K562 (cell line): ENCODE measurements at regions not wholly inside any gene's neighbourhood (a gene's known extent, or its start where the extent isn't known, plus 50 kb on each side); places are given as distances from the start of the nearest gene placed in this dataset.

Experiments used
- ELF4 ChIP-seq: fragments of 450-650 bp; formaldehyde crosslinking; IDR thresholded peaks from 2 replicates; pipeline ENCODE4 v1.4.0; 2022; ENCODE audit warnings: missing genetic modification characterization
- FIP1L1 ChIP-seq: fragments of 200-400 bp; formaldehyde crosslinking; IDR thresholded peaks from 2 replicates; pipeline ENCODE4 v1.6.1; 2018; ENCODE audit warnings: mild to moderate bottlenecking, low read depth, low read length; ENCODE audit not compliant: poor library complexity, severe bottlenecking
- GABPB2 ChIP-seq: fragments of 250-450 bp; sonication (Bioruptor Pico); conservative IDR thresholded peaks from 2 replicates; pipeline ENCODE4 v1.5.1; 2021; ENCODE audit warnings: mild to moderate bottlenecking
- NR2C2 ChIP-seq, 2 experiments: fragments of 200-800 bp in 1 of 2; sonication (Bioruptor generic) in 1 of 2; sonication (generic) in 1 of 2; formaldehyde crosslinking in 1 of 2; IDR thresholded peaks; 2 replicates each; pipeline versions ENCODE4 v1.6.1 to v1.8.0; 2016 to 2022; ENCODE audit warnings: mild to moderate bottlenecking in 1 of 2, missing compliant biosample characterization in 1 of 2, missing genetic modification characterization in 1 of 2, missing genetic modification reagents in 1 of 2
- PURB ChIP-seq: sonication (generic); formaldehyde crosslinking; IDR thresholded peaks from 2 replicates; pipeline ENCODE4 v1.9.0; 2021; ENCODE audit warnings: low read depth, mild to moderate bottlenecking, missing genetic modification reagents
- TCF7L2 ChIP-seq: fragments of 150-350 bp; IDR thresholded peaks from 2 replicates; pipeline ENCODE4 v1.6.1; 2016; ENCODE audit warnings: low read depth, mild to moderate bottlenecking, low read length, moderate library complexity
- WHSC1 ChIP-seq: IDR thresholded peaks from one replicate; pipeline ENCODE4 v1.6.1; 2012; ENCODE audit warnings: low read length, control low read depth, inconsistent platforms
- ZBTB17 ChIP-seq: fragments of 450-650 bp; formaldehyde crosslinking; IDR thresholded peaks from 2 replicates; pipeline ENCODE4 v1.4.0; 2020; ENCODE audit warnings: mild to moderate bottlenecking
- ZNF23 ChIP-seq: fragments of 250-450 bp; sonication (Bioruptor Pico); IDR thresholded peaks from 2 replicates; pipeline ENCODE4 v1.4.0; 2020; ENCODE audit warnings: mild to moderate bottlenecking
- ZNF57 ChIP-seq: fragments of 450-650 bp; formaldehyde crosslinking; IDR thresholded peaks from 2 replicates; pipeline ENCODE4 v1.4.0; 2020; ENCODE audit warnings: mild to moderate bottlenecking, moderate library complexity
- TF ChIP-seq, protein P1 (sequence below): sonication (generic); formaldehyde crosslinking; IDR thresholded peaks from 2 replicates; pipeline ENCODE4 v1.8.0; 2022; ENCODE audit warnings: mild to moderate bottlenecking, missing genetic modification reagents
- TF ChIP-seq, protein P2 (sequence below): sonication (generic); formaldehyde crosslinking; IDR thresholded peaks from 2 replicates; pipeline ENCODE4 v1.8.0; 2022; ENCODE audit warnings: mild to moderate bottlenecking, missing genetic modification reagents
- TF ChIP-seq, protein P3 (sequence below): fragments of 450-650 bp; IDR thresholded peaks from 2 replicates; pipeline ENCODE4 v1.6.1; 2016; ENCODE audit warnings: antibody characterized with exemption
- TF ChIP-seq, protein P4 (sequence below): fragments of 450-650 bp; IDR thresholded peaks from 2 replicates; pipeline ENCODE4 v1.6.1; 2018; ENCODE audit not compliant: partially characterized antibody
- TF ChIP-seq, protein P5 (sequence below): fragments of 450-650 bp; IDR thresholded peaks from 2 replicates; pipeline ENCODE4 v1.7.1; 2018; ENCODE audit warnings: mild to moderate bottlenecking, low read depth; ENCODE audit not compliant: partially characterized antibody

DNA sequence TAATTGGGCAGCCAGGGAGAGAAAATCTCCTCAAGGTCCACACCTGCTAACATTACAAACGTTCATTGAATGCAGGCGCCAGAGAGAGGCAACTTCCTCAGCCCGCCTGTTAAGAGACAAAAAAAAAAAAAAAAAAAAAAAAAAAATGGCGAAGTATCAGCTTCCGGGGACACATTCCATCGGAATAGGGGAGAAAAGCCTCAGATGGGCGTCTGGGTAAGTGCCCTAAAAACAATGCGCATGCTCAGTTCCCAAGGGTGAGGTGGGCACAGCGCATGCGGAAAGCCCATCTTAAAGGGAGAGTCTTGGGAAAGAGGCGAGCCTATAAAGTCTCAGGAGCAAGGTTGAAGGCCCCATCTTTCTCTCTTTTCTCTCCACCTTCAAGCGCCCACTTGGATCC is 1139.7 kb upstream of the CELF2 start (continued):
- no peak for TF ChIP-seq WHSC1
- no peak for TF ChIP-seq GABPB2 (CRISPR knock-in tag)
- TF ChIP-seq, protein P1, sequence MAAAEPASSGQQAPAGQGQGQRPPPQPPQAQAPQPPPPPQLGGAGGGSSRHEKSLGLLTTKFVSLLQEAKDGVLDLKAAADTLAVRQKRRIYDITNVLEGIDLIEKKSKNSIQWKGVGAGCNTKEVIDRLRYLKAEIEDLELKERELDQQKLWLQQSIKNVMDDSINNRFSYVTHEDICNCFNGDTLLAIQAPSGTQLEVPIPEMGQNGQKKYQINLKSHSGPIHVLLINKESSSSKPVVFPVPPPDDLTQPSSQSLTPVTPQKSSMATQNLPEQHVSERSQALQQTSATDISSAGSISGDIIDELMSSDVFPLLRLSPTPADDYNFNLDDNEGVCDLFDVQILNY (CRISPR knock-in tag) = no peak
- TF ChIP-seq, protein P2, sequence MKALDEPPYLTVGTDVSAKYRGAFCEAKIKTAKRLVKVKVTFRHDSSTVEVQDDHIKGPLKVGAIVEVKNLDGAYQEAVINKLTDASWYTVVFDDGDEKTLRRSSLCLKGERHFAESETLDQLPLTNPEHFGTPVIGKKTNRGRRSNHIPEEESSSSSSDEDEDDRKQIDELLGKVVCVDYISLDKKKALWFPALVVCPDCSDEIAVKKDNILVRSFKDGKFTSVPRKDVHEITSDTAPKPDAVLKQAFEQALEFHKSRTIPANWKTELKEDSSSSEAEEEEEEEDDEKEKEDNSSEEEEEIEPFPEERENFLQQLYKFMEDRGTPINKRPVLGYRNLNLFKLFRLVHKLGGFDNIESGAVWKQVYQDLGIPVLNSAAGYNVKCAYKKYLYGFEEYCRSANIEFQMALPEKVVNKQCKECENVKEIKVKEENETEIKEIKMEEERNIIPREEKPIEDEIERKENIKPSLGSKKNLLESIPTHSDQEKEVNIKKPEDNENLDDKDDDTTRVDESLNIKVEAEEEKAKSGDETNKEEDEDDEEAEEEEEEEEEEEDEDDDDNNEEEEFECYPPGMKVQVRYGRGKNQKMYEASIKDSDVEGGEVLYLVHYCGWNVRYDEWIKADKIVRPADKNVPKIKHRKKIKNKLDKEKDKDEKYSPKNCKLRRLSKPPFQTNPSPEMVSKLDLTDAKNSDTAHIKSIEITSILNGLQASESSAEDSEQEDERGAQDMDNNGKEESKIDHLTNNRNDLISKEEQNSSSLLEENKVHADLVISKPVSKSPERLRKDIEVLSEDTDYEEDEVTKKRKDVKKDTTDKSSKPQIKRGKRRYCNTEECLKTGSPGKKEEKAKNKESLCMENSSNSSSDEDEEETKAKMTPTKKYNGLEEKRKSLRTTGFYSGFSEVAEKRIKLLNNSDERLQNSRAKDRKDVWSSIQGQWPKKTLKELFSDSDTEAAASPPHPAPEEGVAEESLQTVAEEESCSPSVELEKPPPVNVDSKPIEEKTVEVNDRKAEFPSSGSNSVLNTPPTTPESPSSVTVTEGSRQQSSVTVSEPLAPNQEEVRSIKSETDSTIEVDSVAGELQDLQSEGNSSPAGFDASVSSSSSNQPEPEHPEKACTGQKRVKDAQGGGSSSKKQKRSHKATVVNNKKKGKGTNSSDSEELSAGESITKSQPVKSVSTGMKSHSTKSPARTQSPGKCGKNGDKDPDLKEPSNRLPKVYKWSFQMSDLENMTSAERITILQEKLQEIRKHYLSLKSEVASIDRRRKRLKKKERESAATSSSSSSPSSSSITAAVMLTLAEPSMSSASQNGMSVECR (CRISPR knock-in tag) = no peak
- TF ChIP-seq, protein P3, sequence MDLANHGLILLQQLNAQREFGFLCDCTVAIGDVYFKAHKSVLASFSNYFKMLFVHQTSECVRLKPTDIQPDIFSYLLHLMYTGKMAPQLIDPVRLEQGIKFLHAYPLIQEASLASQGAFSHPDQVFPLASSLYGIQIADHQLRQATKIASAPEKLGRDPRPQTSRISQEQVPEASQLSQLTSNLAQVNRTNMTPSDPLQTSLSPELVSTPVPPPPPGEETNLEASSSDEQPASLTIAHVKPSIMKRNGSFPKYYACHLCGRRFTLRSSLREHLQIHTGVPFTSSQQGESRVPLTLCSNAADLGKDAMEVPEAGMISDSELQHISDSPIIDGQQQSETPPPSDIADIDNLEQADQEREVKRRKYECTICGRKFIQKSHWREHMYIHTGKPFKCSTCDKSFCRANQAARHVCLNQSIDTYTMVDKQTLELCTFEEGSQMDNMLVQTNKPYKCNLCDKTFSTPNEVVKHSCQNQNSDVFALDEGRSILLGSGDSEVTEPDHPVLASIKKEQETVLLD = 0 out of 2 replicates have a peak, but pooled peaks have one; percentile 23
- no peak for TF ChIP-seq TCF7L2
- TF ChIP-seq, protein P4, sequence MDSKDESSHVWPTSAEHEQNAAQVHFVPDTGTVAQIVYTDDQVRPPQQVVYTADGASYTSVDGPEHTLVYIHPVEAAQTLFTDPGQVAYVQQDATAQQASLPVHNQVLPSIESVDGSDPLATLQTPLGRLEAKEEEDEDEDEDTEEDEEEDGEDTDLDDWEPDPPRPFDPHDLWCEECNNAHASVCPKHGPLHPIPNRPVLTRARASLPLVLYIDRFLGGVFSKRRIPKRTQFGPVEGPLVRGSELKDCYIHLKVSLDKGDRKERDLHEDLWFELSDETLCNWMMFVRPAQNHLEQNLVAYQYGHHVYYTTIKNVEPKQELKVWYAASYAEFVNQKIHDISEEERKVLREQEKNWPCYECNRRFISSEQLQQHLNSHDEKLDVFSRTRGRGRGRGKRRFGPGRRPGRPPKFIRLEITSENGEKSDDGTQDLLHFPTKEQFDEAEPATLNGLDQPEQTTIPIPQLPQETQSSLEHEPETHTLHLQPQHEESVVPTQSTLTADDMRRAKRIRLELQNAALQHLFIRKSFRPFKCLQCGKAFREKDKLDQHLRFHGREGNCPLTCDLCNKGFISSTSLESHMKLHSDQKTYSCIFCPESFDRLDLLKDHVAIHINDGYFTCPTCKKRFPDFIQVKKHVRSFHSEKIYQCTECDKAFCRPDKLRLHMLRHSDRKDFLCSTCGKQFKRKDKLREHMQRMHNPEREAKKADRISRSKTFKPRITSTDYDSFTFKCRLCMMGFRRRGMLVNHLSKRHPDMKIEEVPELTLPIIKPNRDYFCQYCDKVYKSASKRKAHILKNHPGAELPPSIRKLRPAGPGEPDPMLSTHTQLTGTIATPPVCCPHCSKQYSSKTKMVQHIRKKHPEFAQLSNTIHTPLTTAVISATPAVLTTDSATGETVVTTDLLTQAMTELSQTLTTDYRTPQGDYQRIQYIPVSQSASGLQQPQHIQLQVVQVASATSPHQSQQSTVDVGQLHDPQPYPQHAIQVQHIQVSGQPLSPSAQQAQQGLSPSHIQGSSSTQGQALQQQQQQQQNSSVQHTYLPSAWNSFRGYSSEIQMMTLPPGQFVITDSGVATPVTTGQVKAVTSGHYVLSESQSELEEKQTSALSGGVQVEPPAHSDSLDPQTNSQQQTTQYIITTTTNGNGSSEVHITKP = peak; percentile 68
- no peak for TF ChIP-seq ZBTB17 (CRISPR knock-in tag)
- no peak for TF ChIP-seq ZNF23 (CRISPR knock-in tag)
- TF ChIP-seq FIP1L1 = no peak
- no peak for TF ChIP-seq NR2C2 (CRISPR knock-in tag; IDR thresholded peaks at IDR 0.05)
- TF ChIP-seq NR2C2 (tag; IDR thresholded peaks at IDR 0.05) = peak; percentile 52; the same call in 1 of the 2 replicates
- no peak for TF ChIP-seq ELF4 (CRISPR knock-in tag)
- no peak for TF ChIP-seq PURB (CRISPR knock-in tag)
- no peak for TF ChIP-seq ZNF57 (CRISPR knock-in tag)
- TF ChIP-seq, protein P5, sequence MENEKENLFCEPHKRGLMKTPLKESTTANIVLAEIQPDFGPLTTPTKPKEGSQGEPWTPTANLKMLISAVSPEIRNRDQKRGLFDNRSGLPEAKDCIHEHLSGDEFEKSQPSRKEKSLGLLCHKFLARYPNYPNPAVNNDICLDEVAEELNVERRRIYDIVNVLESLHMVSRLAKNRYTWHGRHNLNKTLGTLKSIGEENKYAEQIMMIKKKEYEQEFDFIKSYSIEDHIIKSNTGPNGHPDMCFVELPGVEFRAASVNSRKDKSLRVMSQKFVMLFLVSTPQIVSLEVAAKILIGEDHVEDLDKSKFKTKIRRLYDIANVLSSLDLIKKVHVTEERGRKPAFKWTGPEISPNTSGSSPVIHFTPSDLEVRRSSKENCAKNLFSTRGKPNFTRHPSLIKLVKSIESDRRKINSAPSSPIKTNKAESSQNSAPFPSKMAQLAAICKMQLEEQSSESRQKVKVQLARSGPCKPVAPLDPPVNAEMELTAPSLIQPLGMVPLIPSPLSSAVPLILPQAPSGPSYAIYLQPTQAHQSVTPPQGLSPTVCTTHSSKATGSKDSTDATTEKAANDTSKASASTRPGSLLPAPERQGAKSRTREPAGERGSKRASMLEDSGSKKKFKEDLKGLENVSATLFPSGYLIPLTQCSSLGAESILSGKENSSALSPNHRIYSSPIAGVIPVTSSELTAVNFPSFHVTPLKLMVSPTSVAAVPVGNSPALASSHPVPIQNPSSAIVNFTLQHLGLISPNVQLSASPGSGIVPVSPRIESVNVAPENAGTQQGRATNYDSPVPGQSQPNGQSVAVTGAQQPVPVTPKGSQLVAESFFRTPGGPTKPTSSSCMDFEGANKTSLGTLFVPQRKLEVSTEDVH = no peak
